NCI-H1436 (cell line): ENCODE measurements at regions not wholly inside any gene's neighbourhood (a gene's known extent, or its start where the extent isn't known, plus 50 kb on each side); places are given as distances from the start of the nearest gene placed in this dataset.

Experiments used
- DNase-seq: peaks from one replicate; lab custom pipeline; 2025; lab: John Stamatoyannopoulos, UW

GRCh38 chr4:107315584-107315983, 279.5 kb upstream of the DKK2 start:
- no peak for DNase-seq

GRCh38 chr4:107314156-107314555, 278.0 kb upstream of the DKK2 start:
- DNase-seq, result no peak

GRCh38 chr4:107312366-107312765, 276.3 kb upstream of the DKK2 start:
- no peak for DNase-seq

GRCh38 chr4:107304699-107305286, 268.7 kb upstream of the DKK2 start:
- no peak for DNase-seq

GRCh38 chr4:107299646-107300045, 263.5 kb upstream of the DKK2 start:
- no peak for DNase-seq

- no peak for DNase-seq
These were observed 256.9 kb upstream of the DKK2 start for GRCh38 chr4:107292979-107293378.

- no peak for DNase-seq
These were observed 247.8 kb upstream of the DKK2 start for GRCh38 chr4:107283587-107284559.

- DNase-seq, result no peak
These were observed 243.6 kb upstream of the DKK2 start for GRCh38 chr4:107279733-107280132.

GRCh38 chr4:107278791-107279483, 242.8 kb upstream of the DKK2 start:
- DNase-seq, result no peak

- no peak for DNase-seq
These were observed 239.9 kb upstream of the DKK2 start for GRCh38 chr4:107276052-107276451.

- no peak for DNase-seq
These were observed 239.1 kb upstream of the DKK2 start for GRCh38 chr4:107275225-107275624.

- DNase-seq, result no peak
These were observed 234.5 kb upstream of the DKK2 start for GRCh38 chr4:107270614-107271013.

GRCh38 chr4:107269175-107269574, 233.1 kb upstream of the DKK2 start:
- DNase-seq, result no peak

GRCh38 chr4:107265859-107266258, 229.7 kb upstream of the DKK2 start:
- DNase-seq, result no peak

- DNase-seq, result no peak
These were observed 225.2 kb upstream of the DKK2 start for GRCh38 chr4:107261241-107261874.

GRCh38 chr4:107258359-107258758, 222.2 kb upstream of the DKK2 start:
- no peak for DNase-seq

GRCh38 chr4:107255596-107255995, 219.5 kb upstream of the DKK2 start:
- no peak for DNase-seq

GRCh38 chr4:107255114-107255513, 219.0 kb upstream of the DKK2 start:
- DNase-seq, result no peak

GRCh38 chr4:107253579-107254068, 217.5 kb upstream of the DKK2 start:
- DNase-seq, result no peak

GRCh38 chr4:107253090-107253489, 217.0 kb upstream of the DKK2 start:
- DNase-seq, result no peak

GRCh38 chr4:107252571-107252970, 216.5 kb upstream of the DKK2 start:
- no peak for DNase-seq

GRCh38 chr4:107248571-107248970, 212.5 kb upstream of the DKK2 start:
- no peak for DNase-seq
